Pons (tissue), 1 donor: ENCODE measurements at regions not wholly inside any gene's neighbourhood (a gene's known extent, or its start where the extent isn't known, plus 50 kb on each side); places are given as distances from the start of the nearest gene placed in this dataset.

Experiments
- DNase-seq: peaks from one replicate; pipeline ENCODE4 v3.0.0-alpha.2; 2016; ENCODE audit warnings: low spot score

- DNase-seq = peak; percentile 18
Observed at GRCh38 chr14:58697930-58698642, 60.3 kb downstream of the DACT1 start.

- no peak for DNase-seq
Observed at GRCh38 chr14:58699681-58700205, 62.0 kb downstream of the DACT1 start.

- peak; percentile 37 for DNase-seq
Observed at GRCh38 chr14:58701156-58701555, 63.4 kb downstream of the DACT1 start.

DNA sequence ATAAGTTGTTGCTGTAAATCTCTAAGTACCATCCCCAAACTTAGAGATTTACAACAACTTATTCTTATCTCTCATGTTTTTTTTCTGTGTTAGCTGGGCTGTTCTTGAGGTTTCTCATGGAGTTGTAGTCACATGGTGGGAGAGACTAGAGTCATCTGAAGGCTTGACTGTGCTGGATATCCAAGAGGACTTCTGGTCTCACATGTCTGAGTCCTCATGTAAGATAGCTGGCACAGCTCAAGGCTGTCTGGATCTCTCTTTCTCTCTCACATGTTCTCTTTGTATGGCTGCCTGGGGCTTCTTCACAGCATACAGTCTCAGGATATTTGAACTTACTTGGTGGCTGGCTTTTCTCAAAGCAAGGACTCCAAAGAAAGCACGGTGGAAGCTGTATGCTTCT lies 63.8 kb downstream of the DACT1 start:
- no peak for DNase-seq

DNA sequence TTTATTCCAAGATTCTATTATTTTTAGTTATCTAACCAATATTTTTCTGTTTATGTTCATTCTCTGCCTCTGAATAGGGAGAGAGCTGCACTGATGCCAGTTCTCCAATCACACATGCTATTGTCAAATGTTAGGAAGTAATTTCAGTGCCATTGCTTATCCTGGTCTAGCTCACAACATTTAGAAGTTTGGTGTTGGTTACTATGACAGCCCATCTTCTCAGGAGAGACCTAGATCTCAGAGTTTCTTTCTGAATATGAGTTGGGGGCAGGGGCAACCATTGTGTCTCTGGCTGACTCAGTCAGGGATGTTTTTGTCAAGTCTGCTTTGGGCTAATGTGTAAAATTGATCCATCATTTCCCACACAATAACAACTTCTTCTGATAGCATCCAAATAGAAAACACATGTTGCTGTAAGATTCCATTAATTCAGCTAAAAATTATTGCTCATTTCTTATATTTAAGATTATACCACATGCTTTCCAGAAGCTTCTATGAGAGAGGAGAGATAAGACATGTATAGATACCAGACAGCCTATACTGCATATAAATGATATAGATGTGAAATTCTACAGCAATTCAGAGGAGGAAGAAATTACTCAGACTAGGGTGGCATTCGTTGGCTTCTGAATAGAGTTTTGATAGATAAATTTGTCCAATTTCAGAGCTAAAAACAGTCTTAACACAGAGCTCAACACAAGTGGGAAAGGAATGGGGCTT lies 64.8 kb downstream of the DACT1 start:
- DNase-seq = no peak

- DNase-seq = no peak
Observed at GRCh38 chr14:58703161-58703506, 65.4 kb downstream of the DACT1 start.

GRCh38 chr14:58705066-58705465 lies 67.3 kb downstream of the DACT1 start:
- no peak for DNase-seq

GRCh38 chr14:58707949-58708348 lies 70.2 kb downstream of the DACT1 start:
- no peak for DNase-seq

DNA sequence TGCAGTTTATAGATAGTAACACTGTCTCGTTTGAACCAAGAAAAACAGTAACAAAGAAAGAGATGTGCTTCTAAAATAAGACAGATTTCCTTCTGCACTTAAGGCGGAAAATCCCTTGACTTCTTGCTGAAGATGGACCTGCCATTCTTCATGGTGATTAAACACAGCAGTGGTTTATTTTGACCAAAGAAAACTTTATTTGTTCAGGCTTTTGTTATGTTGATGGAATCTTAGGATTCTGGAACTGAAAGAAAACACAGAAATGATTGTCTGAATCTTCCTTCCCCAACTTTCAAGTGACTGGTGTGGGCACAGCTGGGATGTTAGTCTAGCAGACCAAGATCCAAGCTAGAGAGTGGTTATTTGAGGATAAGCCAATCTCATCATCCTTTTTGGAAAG lies 72.2 kb downstream of the DACT1 start:
- no peak for DNase-seq

DNA sequence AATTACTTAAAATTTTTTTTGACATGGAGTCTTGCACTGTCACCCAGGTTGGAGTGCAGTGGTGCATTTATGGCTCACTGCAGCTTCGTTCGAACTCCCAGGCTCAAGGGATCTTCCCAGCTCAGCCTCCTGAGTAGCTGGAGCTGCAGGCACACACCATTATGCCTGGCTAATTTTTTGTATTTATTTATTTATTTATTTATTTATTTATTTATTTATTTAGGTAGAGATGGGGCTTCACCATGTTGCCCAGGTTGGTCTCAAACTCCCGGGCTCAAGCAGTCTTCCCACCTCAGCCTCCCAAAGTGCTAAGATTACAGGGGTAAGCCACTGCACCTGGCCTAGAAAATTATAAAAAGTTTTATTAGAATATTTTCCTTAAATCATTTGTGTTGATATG lies 73.6 kb downstream of the DACT1 start:
- DNase-seq = no peak

DNA sequence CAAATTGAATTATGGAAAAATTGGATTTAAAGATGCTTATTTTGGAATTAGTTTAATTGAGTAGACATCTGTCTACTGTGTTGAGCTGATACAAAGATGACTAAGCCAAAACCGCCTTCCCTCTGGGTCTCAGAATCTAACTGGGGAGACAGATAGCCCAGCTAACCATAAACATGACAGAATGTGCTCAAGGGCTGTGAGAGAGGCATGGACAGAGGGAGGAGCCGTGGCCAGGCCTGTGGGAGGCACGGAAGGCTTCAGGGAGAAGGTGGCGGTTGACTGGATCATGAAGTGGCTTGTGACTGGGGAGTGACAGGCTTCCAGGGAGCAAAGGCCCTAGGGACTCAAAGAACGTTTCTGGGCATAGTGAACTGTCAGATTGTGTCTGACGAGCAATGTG lies 74.6 kb downstream of the DACT1 start:
- no peak for DNase-seq

GRCh38 chr14:58713677-58714076 lies 75.9 kb downstream of the DACT1 start:
- no peak for DNase-seq

DNA sequence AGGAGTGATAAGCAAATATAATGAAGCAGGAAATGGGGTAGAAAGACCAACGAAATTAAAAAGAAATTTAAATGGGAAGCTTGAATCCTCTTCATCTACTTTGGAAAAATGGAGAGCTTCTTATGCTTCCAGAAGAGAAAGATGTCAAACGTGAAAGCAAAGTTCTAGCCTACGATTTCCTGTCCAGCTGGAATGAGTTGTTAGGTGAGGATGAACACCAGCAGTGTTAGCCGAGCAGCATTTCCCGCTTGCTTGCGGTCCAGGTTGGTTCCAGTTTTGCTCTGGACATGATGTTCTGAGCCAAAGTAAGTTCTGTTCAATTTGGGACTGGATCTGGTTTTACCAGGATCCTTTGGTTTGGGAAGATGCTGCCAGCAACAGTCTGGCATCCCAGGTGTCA lies 78.9 kb downstream of the DACT1 start:
- DNase-seq = no peak

DNA sequence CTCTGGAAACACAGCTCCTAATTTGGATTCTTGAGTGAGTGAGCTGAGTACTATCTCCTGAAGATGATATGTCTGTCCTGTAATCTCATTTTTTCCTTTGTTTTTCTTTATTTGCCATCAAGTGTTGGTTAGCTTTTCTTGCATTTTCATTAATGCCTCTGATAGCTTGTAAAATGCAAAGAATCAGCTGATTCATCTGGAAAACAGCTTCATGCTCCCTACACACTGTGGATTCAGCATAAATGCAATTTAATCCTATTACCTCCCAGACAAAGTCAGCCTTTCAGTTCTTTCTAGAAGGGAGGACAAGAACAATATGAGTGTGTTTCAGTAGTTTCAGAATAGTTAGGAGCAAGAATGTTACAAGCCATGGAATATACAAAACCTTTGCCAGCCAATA lies 79.4 kb downstream of the DACT1 start:
- DNase-seq = no peak

DNA sequence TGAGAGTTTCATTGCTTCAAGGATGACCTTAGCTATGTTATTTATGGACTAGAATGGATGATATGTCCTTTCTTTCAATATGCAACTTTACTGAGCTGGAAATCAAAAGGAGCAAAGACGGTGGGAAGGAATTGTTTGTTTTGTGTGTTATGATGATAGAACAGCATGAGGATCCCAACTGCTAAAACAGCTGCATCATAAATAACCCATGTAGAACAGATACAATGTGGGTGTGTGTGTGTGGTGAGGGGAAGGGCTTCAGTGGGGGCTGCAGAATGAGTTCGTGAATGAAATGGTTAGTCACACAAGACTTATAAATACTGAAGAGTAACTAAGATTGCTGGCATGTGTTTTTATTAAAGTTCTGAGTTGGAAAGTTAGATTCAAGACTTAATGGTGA lies 80.1 kb downstream of the DACT1 start:
- DNase-seq = no peak

DNA sequence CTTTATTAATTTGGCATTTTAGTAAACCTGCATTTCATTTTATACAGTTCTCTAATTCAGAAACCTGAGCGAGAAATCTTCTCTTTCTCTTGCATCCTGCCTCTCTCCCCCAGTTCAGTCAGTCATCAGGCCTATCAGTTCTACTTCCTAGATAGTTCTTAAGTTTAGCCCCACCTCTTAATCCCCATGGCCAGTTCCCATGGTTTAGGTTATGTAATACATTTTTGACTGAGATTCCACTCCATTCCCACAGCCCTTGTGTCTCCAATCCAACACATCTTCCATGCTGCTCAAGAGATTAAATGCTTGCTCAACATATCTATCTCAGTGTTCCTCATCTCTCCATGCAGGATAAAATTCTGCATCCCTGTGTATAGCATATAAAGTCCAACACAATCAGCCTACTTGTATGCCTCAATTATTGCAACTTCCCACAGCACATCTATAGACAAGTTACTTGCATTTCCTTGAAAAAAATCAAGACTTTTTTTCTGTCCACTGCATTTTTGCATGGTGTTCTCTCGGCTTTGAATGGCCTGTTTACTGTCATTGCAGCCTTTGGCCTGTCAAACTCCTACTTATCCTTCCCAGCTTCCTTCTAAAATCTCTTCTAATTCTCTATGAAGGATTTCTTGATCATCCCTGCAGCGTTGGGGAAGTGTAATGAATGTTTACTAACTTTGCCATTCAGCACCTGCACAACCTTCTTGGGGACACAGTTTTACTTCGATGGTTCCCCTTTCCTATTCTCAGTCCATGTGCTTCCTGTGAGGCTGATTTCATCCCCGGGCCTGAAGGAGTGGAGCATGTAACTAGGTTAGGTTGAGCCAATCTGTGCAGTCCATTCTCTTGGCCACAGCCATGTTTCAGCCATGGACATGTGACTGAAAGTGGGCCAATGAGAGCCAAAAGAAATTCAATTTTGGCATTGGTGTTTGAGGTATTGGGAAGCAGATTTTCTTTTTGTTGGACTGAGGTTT lies 80.8 kb downstream of the DACT1 start:
- no peak for DNase-seq

DNA sequence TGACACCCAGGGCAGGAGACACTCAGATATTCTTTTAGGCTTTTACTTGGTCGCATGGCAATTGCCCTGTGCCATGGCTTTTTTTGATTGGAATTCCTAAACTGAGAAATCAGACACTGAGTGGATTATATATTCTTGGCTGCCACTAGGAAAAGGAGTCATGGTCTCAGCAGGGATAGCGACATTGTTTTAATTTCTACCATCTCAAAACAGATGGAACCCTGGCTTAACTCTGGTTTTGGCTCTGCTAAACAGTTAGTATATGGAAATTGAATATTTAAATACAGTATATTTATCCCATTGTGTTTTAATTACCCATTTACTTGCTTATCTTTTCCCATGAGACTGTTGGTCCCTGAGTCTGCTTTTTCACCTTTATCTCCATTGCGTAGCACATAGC lies 84.0 kb downstream of the DACT1 start:
- DNase-seq = no peak

DNA sequence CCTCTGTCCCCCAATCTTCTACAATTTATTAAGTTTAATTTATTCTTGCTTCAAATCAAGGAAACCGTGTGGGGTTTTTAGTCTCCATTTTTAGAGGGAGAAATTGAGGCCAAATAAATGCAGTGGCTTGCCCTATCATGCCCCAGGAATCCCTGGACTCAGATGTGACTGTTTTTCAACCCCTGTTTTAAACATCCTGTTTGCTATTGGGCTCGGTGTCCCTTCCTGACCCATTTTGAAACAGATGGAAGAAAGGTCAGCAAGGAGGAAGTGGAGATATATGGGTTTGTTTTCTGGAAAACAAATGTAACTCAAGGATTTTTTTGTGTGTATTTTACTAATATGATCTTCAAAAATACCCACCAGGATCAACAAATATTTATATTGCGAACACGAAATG lies 84.7 kb downstream of the DACT1 start:
- no peak for DNase-seq

- DNase-seq = no peak
Observed at GRCh38 chr14:58724206-58724605, 86.4 kb downstream of the DACT1 start.

DNA sequence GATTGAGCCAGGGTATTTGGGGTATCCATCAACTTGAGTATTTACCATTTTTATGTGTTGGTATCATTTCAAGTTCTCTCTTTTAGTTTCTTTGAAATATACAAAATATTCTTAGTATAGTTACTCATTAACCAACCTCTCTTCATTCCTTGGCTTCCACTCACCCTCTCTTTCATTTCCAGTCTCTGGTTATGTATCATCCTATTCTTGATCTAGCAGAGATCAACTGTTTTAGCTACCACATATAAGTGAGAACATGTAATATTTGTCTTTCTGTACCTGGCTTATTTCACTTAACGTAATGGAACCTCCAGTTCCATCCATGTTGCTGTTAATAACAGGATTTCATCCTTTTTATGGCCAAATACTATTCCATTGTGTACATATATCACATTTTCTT lies 86.9 kb downstream of the DACT1 start:
- no peak for DNase-seq

DNA sequence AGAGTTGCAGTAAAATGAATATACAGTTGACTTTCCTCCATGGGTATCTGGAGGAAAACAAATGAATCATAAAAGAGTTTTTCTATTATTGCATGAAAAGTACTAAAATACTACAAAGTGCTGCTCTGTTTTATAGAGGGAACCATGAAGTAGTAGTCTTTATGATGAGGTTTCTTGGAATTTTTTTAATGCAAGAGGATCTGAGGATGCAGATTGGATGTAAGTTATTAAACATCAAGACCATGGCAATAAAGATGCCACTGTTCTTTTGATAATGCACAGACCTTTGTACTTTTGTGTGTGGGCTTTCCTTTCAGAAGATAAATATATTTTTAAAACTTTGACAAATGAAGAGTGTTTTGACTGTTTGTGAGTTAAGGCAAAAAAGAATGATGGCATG lies 87.5 kb downstream of the DACT1 start:
- no peak for DNase-seq

DNA sequence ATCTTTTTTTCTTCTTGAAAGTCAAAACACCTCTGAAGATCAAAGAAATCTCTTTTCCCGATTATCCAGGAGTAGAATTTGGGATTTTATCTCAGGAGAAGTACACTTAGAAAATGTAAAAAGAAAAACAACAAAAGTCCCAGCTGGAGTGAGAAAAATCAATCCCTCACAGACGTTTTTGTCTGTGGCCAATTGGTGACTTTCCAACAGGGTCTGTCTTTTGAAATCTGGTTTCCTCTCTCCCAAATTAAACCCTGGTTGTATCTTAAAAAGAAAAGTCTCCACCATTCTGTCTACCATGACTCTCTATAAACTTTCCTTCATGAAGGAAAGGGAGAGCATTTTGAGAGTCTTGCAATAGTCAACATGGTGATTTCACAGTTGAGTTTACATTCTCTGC lies 88.1 kb downstream of the DACT1 start:
- no peak for DNase-seq
